Left lung (tissue), 4 donors: ENCODE measurements at regions not wholly inside any gene's neighbourhood (a gene's known extent, or its start where the extent isn't known, plus 50 kb on each side); places are given as distances from the start of the nearest gene placed in this dataset.

Experiments
- ATAC-seq: fragments of 200-7000 bp; cut with Tn5 transposase; one replicate; pipeline ENCODE4 v1.9.1; 2020; ENCODE audit warnings: moderate library complexity
- DNase-seq, 4 donors: peaks; one replicate each; pipeline ENCODE4 v3.0.0-alpha.2; 2013 to 2020
- H3K27ac ChIP-seq, 2 donors: fragments of 200-600 bp; sonication (generic) in 1 of 2; one replicate each; pipeline versions ENCODE4 v1.5.0 to v1.8.0; 2020 to 2021
- H3K27me3 ChIP-seq, 2 donors: fragments of 200-600 bp; sonication (generic) in 1 of 2; one replicate each; pipeline versions ENCODE4 v1.5.0 to v1.8.0; 2020 to 2021
- H3K36me3 ChIP-seq, 2 donors: fragments of 200-600 bp; sonication (generic) in 1 of 2; one replicate each; pipeline versions ENCODE4 v1.5.0 to v1.8.0; 2020 to 2021
- H3K4me1 ChIP-seq, 2 donors: fragments of 200-600 bp; one replicate each; pipeline ENCODE4 v1.8.0; 2021
- H3K4me3 ChIP-seq, 2 donors: fragments of 200-600 bp; sonication (generic) in 1 of 2; one replicate each; pipeline versions ENCODE4 v1.5.0 to v1.8.0; 2020 to 2021; ENCODE audit warnings: mild to moderate bottlenecking in 1 of 2
- H3K9me3 ChIP-seq, 2 donors: fragments of 200-600 bp; sonication (generic) in 1 of 2; one replicate each; pipeline versions ENCODE4 v1.5.0 to v1.8.0; 2020 to 2021
- intact Hi-C, 2 donors: fragments of 100-400 bp; cut with DNase I; formaldehyde crosslinking; loops; one replicate each; pipeline versions ENCODE4 v1.11.2 to v1.14.2; 2022
- TF ChIP-seq, protein P1 (sequence below), 2 donors: fragments of 200-600 bp; sonication (generic) in 1 of 2; IDR thresholded peaks; one replicate each; pipeline versions ENCODE4 v1.5.0 to v1.8.0; 2021; ENCODE audit warnings: antibody characterized with exemption in 2 of 2
- donor health status: DM: no; HTN: yes; CAD: no.
- donor health status: DM: no; HTN: no; CAD: no.

DNA sequence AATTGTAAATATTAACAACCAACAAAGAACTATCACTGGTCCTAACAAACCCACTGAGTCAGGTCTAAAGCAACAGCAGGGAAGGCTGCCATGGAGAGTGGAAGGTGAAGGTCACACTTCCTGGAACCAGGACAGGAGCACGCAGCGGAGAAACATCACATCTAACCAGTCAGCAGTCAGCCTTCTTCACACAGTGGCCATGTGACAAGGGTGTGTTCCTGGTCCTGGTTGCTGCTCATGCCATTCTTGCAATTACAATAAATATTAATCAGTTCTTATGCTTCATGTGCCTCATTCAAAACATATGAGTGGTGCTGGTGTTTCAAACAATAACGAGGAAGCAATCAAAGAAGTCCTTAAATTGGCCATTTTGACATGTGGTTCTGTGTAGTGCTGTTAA lies 162.8 kb downstream of the ARRDC4 start:
- DNase-seq (no peak), ATAC-seq (no peak)
- TF ChIP-seq, protein P1, sequence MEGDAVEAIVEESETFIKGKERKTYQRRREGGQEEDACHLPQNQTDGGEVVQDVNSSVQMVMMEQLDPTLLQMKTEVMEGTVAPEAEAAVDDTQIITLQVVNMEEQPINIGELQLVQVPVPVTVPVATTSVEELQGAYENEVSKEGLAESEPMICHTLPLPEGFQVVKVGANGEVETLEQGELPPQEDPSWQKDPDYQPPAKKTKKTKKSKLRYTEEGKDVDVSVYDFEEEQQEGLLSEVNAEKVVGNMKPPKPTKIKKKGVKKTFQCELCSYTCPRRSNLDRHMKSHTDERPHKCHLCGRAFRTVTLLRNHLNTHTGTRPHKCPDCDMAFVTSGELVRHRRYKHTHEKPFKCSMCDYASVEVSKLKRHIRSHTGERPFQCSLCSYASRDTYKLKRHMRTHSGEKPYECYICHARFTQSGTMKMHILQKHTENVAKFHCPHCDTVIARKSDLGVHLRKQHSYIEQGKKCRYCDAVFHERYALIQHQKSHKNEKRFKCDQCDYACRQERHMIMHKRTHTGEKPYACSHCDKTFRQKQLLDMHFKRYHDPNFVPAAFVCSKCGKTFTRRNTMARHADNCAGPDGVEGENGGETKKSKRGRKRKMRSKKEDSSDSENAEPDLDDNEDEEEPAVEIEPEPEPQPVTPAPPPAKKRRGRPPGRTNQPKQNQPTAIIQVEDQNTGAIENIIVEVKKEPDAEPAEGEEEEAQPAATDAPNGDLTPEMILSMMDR (IDR thresholded peaks at IDR 0.05): no peak
- Histone ChIP-seq H3K4me1 (no peaks in the 10 kb centered on the region), H3K27me3 (no peaks in the 10 kb centered on the region), H3K9me3 (no peaks in the 10 kb centered on the region), H3K4me3 (no peak overlapping the region), H3K27ac (no peak overlapping the region), H3K36me3 (no peaks in the 10 kb centered on the region)
- intact Hi-C loops: no loop called here

DNA sequence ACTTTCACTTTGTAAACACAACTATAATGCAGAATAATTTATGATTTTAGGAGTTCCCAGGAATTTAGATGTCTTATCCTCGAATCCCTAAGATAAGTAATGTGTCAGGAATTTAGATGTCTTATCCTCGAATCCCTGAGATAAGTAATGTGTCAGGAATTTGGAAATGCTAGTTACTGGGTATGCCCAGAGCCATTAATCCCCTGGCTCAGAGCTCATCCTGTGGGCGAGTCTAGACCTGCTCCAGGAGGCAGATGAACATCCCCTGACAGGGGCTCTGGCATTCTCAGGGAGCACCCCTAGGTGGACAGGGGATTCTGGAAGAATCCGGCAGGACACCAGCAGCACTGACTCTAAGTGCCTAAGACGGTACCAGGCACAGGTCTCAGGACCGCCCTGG lies 163.3 kb downstream of the ARRDC4 start:
- Histone ChIP-seq H3K27me3 (no peaks in the 10 kb centered on the region), H3K36me3 (no peaks in the 10 kb centered on the region), H3K27ac (no peak overlapping the region), H3K4me1 (no peaks in the 10 kb centered on the region), H3K4me3 (no peak overlapping the region), H3K9me3 (no peaks in the 10 kb centered on the region)
- ATAC-seq (no peak), DNase-seq (no peak)
- TF ChIP-seq, protein P1 (IDR thresholded peaks at IDR 0.05): no peak
- intact Hi-C loops: no loop called here

DNA sequence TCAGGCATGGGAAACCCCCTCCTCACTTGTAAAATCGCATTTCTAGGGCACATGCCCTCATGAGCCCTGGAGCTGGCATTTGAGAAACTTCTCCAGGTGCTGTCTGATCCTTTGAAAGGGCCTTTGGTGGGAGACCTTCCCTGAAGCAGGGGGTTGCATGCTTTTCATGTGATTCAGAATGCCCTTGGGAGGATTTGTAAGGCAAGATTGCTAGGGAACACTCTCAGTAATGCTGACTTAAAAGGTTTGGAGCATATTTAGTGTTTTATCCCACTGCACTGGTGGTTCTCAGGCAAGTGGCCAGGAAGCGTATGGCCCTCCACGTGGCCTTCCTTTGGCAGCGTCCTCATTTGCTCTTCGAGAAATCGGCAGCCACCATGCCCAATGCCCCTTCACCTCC lies 164.1 kb downstream of the ARRDC4 start:
- no peaks in the 10 kb centered on the region for H3K9me3 ChIP-seq
- TF ChIP-seq, protein P1 (IDR thresholded peaks at IDR 0.05): no peak
- intact Hi-C loops: no loop called here
- no peak overlapping the region for H3K27ac ChIP-seq
- ATAC-seq (no peak), DNase-seq (no peak)
- H3K4me3 ChIP-seq: no peak overlapping the region
- no peaks in the 10 kb centered on the region for H3K36me3 ChIP-seq
- H3K27me3 ChIP-seq: no peaks in the 10 kb centered on the region
- H3K4me1 ChIP-seq: no peaks in the 10 kb centered on the region

DNA sequence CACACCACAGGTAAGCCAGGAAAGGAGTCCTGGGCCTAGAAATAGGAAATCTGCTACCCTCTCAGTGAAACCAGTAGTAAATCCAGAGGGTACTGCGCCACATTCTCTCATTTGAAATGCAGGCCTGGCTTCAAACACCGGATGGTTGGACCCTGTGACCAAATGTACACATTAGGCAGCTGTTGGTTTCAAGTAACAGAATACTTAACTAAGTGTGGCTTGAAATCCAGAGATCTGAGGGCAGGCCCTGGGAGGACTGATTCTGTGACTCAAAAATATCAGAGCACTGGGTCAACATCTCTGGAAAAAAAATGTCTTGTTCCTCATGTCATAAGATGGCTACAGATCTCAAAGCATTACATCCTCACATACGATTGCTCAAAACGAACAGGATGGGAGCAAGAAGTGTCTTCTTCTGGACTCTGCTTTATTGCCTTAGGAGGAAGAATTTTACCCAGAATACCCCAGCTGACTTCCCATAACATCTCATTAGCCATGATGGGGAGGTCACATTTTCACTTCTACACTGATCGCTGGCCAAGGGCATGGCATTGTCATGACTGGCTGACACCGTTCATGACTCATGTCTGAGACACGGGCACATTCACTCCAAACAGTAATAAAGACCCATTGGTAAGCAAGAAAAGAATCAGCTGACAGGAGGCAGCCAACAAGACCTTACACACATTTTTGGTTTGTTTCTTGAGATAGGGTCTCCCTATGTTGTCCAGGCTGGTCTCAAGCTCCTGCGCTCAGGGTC lies 166.0 kb downstream of the ARRDC4 start:
- TF ChIP-seq, protein P1 (IDR thresholded peaks at IDR 0.05): no peak
- intact Hi-C loops: no loop called here
- ATAC-seq: no peak

DNA sequence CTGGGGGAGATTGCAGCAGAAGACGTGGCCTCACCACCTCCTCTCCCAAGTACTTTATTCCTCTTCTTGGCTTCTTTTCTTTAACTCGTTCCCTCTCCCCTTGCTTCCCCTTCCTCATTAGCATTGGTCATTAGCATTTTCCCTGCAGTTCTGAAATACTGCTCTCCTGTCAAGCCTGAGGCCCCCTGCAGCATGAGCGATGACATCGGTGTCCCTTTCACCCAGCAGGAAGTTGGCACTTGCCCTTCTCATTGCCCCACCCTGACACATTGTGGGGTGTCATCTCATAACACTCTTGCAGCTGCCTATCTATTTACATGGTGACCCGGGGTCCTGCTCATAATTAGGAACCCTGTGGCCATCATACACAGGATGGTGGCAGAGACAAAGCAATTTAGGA lies 167.1 kb downstream of the ARRDC4 start:
- intact Hi-C loops: no loop called here
- DNase-seq: no peak
- H3K36me3 ChIP-seq: no peaks in the 10 kb centered on the region
- no peak overlapping the region for H3K4me3 ChIP-seq
- no peaks in the 10 kb centered on the region for H3K27me3 ChIP-seq
- no peak for ATAC-seq
- TF ChIP-seq, protein P1 (IDR thresholded peaks at IDR 0.05): no peak
- no peak overlapping the region for H3K27ac ChIP-seq
- no peaks in the 10 kb centered on the region for H3K4me1 ChIP-seq
- H3K9me3 ChIP-seq: no peaks in the 10 kb centered on the region

More for the DNA sequence above, 166.0 kb downstream of the ARRDC4 start:
- H3K36me3 ChIP-seq: no peaks in the 10 kb centered on the region
- H3K4me1 ChIP-seq: no peaks in the 10 kb centered on the region
- H3K9me3 ChIP-seq: no peaks in the 10 kb centered on the region
- H3K27ac ChIP-seq: no peak overlapping the region
- H3K4me3 ChIP-seq: no peak overlapping the region
- DNase-seq: no peak
- H3K27me3 ChIP-seq: no peaks in the 10 kb centered on the region
